IgD-negative memory B cell (primary cell): ENCODE measurements at regions not wholly inside any gene's neighbourhood (a gene's known extent, or its start where the extent isn't known, plus 50 kb on each side); places are given as distances from the start of the nearest gene placed in this dataset.
"Not testable (repeated sequence)": the region's sequence is repeated elsewhere in the genome, so short reads cannot be mapped to it uniquely, and the experiment has no call there.

ENCODE experiments used
- H3K27ac Mint-ChIP-seq, 3 donors: one replicate each; pipeline ENCODE4 v1.8.0; 2020 to 2022; ENCODE audit warnings: mild to moderate bottlenecking in 3 of 3, mixed read lengths in 3 of 3, moderate library complexity in 1 of 3
- H3K27me3 Mint-ChIP-seq: one replicate; pipeline ENCODE4 v1.8.0; 2021; ENCODE audit warnings: mixed read lengths
- H3K36me3 Mint-ChIP-seq: one replicate; pipeline ENCODE4 v1.8.0; 2020; ENCODE audit warnings: mild to moderate bottlenecking, mixed read lengths
- H3K4me1 Mint-ChIP-seq, 3 donors: one replicate each; pipeline ENCODE4 v1.8.0; 2020 to 2022; ENCODE audit warnings: mixed read lengths in 3 of 3, mild to moderate bottlenecking in 1 of 3
- H3K4me3 Mint-ChIP-seq, 4 donors: one replicate each; pipeline ENCODE4 v1.8.0; 2020 to 2022; ENCODE audit warnings: mild to moderate bottlenecking in 4 of 4, mixed read lengths in 4 of 4, moderate library complexity in 3 of 4
- H3K9me3 Mint-ChIP-seq, 3 donors: one replicate each; pipeline ENCODE4 v1.8.0; 2020 to 2021; ENCODE audit warnings: mixed read lengths in 3 of 3, mild to moderate bottlenecking in 1 of 3

DNA sequence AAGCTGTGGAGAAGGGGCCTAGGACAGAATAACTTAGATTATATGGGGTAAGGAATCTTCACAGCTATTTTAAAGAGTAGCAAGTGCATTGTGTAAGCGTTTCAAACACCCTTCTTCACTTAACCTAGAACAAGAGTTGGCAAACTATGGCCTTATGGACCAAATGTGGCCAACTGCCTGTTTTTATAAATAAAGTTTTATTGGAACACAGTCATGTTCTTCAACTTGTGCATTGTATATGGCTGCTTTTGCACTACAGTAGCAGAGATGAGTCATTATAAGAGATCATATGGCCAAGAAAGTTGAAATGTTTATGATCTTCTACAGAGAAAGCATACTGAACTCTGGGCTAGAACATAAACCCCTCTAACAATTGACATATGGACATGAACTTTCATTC, 187.8 kb downstream of the ETV1 start:
- H3K27ac Mint-ChIP-seq = no peak overlapping the region
- H3K4me3 Mint-ChIP-seq = no peak overlapping the region
- no peaks in the 10 kb centered on the region for H3K4me1 Mint-ChIP-seq
- peaks cover 0 to 13% (median 2%) of the 10 kb centered on the region in 3 donors for H3K9me3 Mint-ChIP-seq
- H3K36me3 Mint-ChIP-seq = no peaks in the 10 kb centered on the region
- peaks cover 2% of the 10 kb centered on the region for H3K27me3 Mint-ChIP-seq

DNA sequence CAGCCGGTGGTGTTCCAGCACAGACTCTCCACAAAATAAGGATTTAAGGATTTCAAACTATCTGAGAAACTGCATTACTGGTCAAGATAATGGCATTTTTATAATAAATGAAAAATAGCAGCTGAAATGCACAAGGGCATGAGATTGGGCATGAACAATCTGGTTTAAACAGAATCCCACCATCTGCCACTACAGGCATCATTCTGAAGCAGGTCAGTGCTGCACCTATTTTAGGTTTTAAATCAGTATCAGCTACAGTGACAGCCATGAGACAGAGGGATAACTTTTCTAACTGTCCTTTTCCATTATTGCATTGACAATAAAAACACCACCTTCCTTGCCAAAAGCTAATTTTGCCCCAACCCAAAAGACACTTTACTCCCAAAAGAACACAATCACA, 186.8 kb downstream of the ETV1 start:
- no peaks in the 10 kb centered on the region for H3K4me1 Mint-ChIP-seq
- no peaks in the 10 kb centered on the region for H3K36me3 Mint-ChIP-seq
- H3K27me3 Mint-ChIP-seq = peaks cover 2% of the 10 kb centered on the region
- no peak overlapping the region for H3K4me3 Mint-ChIP-seq
- H3K9me3 Mint-ChIP-seq = peaks cover 0 to 8% (median 2%) of the 10 kb centered on the region in 3 donors
- H3K27ac Mint-ChIP-seq = no peak overlapping the region

DNA sequence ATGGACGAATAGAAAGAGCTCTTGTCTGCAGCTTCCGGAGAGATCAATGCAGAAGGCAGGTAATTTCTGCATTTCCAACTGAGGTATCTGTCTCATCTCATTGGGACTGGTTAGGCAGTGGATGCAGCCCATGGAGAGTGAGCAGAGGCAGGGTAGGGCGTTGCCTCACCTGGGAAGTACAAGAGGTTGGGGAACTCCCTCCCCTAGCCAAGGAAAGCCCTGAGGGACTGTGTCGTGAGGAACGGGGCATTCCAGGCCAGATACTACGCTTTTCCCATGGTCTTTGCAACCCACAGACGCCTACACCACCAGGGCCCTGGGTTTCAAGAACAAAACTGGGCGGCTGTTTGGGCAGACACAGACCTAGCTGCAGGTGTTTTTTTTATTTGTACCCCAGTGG, 186.3 kb downstream of the ETV1 start:
- no peak overlapping the region for H3K4me3 Mint-ChIP-seq
- no peak overlapping the region for H3K27ac Mint-ChIP-seq
- H3K27me3 Mint-ChIP-seq = peaks cover 2% of the 10 kb centered on the region
- H3K4me1 Mint-ChIP-seq = no peaks in the 10 kb centered on the region
- no peaks in the 10 kb centered on the region for H3K36me3 Mint-ChIP-seq
- peaks cover 0 to 3% (median 2%) of the 10 kb centered on the region in 3 donors for H3K9me3 Mint-ChIP-seq

DNA sequence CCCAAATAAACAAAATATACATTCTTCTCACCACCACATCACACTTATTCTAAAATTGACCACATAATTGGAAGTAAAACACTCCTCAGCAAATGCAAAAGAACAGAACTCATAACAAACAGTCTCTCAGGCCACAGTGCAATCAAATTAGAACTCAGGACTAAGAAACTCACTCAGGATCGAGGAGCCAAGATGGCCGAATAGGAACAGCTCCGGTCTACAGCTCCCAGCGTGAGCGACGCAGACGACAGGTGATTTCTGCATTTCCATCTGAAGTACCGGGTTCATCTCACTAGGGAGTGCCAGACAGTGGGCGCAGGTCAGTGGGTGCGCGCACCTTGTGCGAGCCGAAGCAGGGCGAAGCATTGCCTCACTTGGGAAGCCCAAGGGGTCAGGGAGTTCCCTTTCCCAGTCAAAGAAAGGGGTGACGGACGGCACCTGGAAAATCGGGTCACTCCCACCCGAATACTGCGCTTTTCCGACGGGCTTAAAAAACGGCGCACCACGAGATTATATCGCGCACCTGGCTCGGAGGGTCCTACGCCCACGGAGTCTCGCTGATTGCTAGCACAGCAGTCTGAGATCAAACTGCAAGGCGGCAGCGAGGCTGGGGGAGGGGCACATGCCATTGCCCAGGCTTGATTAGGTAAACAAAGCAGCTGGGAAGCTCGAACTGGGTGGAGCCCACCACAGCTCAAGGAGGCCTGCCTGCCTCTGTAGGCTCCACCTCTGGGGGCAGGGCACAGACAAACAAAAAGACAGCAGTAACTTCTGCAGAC, 183.2 kb downstream of the ETV1 start:
- H3K27me3 Mint-ChIP-seq, H3K27ac Mint-ChIP-seq, H3K36me3 Mint-ChIP-seq, H3K9me3 Mint-ChIP-seq, H3K4me1 Mint-ChIP-seq, H3K4me3 Mint-ChIP-seq: not testable (repeated sequence)

DNA sequence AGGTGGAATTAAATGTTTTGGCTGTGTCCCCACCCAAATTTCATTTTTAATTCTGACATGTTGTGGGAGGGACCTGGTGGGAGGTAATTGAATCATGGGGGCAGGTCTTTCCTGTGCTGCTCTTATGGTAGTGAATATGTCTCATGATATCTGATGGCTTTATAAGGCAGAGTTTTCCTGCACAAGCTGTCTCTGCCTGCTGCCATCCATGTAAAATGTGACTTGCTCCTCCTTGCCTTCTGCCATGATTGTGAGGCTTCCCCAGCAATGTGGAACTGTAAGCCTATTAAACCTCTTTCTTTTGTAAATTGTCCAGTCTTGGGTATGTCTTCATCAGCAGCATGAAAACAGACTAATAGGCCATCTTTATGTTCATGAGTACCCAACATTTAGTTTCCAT, 172.2 kb downstream of the ETV1 start:
- H3K4me1 Mint-ChIP-seq, H3K4me3 Mint-ChIP-seq, H3K27me3 Mint-ChIP-seq, H3K36me3 Mint-ChIP-seq: not testable (repeated sequence)
- Mint-ChIP-seq H3K27ac (peak overlapping the region in 1 of 3 donors; percentile 54), H3K9me3 (peaks cover 2 to 17% (median 5%) of the 10 kb centered on the region in 3 donors)

DNA sequence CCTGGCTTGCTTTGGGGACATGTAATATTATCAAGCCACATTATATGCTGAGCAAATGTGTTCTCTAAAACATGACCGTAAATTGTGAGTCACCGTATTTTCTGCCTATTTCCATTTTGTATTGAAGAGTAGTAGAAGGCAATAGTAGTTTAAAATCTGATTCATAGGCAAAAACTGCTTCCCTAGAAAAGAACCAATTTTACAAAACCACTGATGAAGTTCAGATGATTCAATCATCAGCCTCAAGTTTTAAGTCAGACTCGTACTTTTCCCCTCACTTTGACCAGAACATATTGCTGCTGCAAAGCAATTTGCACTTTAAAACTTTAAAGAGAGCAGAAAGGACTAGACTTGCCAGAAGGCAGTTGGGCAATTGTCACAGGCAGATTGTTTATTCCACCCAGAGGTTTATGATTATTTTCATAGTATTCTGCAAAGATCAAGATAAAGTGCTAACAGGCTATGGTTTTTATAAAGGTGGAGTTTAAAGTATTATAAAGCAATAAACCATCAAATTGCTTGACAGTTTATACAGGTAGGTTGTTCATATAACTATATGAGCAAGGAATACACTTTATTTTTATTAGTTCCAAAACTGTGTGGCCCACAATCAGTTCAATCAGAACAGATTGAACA, 168.2 kb downstream of the ETV1 start:
- Mint-ChIP-seq H3K27ac (no peak overlapping the region), H3K36me3 (no peaks in the 10 kb centered on the region), H3K4me3 (no peak overlapping the region), H3K9me3 (peaks cover 2 to 26% (median 5%) of the 10 kb centered on the region in 3 donors), H3K4me1 (no peaks in the 10 kb centered on the region), H3K27me3 (no peaks in the 10 kb centered on the region)

DNA sequence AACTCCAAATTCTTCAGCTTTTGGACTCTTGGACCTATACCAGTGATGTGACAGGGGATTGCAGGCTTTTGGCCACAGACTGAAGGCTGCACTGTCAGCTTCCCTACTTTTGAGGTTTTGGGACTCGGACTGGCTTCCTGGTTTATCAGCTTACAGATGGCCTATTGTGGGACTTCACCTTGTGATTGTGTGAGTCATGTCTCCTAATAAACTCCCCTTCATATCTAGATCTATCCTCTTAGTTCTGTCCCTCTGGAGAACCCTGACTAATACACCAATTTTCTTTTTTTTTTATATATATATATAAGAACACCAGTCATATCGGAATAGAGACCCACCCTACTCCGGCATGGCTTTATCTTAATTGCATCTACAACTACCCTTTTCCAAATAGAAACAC, 166.8 kb downstream of the ETV1 start:
- Mint-ChIP-seq H3K27me3 (no peaks in the 10 kb centered on the region), H3K4me3 (no peak overlapping the region), H3K9me3 (peaks cover 1 to 17% (median 5%) of the 10 kb centered on the region in 3 donors), H3K4me1 (no peaks in the 10 kb centered on the region), H3K27ac (no peak overlapping the region), H3K36me3 (no peaks in the 10 kb centered on the region)

DNA sequence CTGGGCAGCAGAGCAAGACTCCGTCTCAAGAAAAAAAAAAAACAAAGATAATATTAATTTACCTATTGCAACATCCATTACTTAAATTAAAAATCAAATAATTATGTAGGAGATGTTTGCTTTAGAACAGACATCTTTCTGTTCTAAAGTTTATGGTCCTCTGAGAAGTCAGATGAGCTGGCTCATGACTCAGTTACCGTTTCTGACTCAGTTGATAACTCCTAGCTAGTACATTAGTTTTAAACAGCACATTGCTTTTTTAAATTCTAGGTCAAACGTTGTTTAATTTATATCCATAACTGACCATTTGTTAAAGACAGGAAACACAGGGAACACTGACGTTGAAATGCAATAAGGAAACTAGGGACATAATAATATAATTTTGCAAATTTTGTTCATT, 162.7 kb downstream of the ETV1 start:
- Mint-ChIP-seq H3K36me3 (no peaks in the 10 kb centered on the region), H3K4me3 (no peak overlapping the region), H3K27ac (no peak overlapping the region), H3K27me3 (no peaks in the 10 kb centered on the region), H3K9me3 (peaks cover 0 to 15% (median 0%) of the 10 kb centered on the region in 3 donors), H3K4me1 (no peaks in the 10 kb centered on the region)

DNA sequence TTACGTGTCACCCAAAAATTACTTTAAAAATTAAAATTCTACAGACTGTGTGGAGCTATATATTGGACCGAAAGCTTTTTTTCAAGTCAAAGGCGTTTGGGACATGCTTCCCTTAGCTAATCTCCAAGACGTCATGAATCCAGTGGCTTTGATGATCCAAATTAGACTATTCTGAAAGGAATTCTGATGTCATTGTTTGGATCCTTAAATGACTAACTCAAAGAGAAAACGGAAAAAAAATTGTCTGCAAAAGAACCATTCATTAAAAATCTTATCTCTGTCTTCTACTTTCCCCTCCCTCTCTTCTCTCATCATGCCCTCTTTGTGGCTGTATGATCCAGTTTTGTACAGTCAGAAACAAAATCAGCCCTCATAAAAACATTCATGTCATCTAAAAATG, 161.8 kb downstream of the ETV1 start:
- no peak overlapping the region for H3K27ac Mint-ChIP-seq
- H3K4me1 Mint-ChIP-seq = no peaks in the 10 kb centered on the region
- H3K36me3 Mint-ChIP-seq = no peaks in the 10 kb centered on the region
- no peak overlapping the region for H3K4me3 Mint-ChIP-seq
- no peaks in the 10 kb centered on the region for H3K27me3 Mint-ChIP-seq
- peaks cover 0 to 11% (median 0%) of the 10 kb centered on the region in 3 donors for H3K9me3 Mint-ChIP-seq

DNA sequence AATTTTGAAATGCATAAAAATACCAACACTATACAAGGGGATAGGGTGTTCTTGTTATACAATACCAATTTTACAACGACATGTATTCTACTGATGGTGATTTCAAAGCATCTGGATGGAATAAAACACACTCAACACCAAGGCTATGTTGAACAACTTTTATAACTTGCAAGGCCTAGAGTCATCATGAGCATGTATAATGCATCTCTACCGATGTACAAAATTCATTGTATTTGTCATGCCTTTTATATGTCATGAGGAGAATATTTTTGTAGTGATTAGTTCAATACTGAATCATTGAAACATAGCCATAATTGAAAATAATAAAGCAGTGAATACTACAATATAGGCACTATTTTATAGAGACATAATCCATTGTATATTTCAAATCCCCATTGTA, 160.2 kb downstream of the ETV1 start:
- peaks cover 0 to 10% (median 0%) of the 10 kb centered on the region in 3 donors for H3K9me3 Mint-ChIP-seq
- H3K27ac Mint-ChIP-seq = no peak overlapping the region
- H3K27me3 Mint-ChIP-seq = no peaks in the 10 kb centered on the region
- no peaks in the 10 kb centered on the region for H3K36me3 Mint-ChIP-seq
- H3K4me1 Mint-ChIP-seq = no peaks in the 10 kb centered on the region
- H3K4me3 Mint-ChIP-seq = no peak overlapping the region

DNA sequence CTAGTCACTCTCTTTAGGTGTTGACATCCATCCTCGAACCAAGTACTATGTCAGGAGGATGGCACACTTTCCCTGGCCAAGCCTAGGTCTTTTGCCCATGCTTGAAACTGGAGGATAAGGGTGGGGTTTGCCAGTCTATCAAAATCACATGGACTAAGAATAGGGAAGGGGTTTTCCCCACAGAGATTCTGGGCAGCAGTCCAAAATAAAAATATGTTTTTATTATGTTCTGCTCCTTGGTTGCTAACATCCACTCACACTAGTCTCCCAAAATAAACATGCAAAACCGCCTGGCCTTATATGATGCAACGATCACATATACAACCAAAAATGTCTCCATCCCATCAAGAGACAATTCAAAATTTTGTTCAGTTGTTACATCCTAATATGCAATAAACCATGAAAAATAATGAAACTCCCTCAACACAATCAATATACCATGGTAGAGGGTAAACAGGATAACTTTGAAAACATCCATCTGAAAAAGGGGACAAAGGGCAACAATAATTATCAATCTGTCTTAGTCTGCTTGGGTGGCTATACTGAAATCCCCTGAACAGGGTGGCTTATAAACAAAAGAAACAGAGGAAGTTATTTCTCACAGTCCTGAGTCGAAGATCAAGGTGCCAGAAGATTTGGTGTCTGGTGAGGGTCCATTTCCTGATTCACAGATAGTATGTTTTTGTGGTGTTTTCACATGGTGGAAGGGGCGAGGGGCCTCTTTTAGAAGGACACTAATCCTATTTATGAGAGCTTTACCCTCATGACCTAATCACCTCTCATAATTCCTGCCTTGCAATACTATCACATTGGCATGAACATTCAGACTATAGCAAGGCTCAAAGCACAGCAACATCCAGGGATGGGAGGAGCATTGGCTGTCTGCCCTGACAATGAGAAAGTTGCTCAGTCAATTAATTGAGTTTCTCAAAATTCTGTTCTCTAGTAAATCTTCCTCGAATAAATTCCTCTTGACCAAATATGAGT, 159.3 kb downstream of the ETV1 start:
- Mint-ChIP-seq H3K9me3 (peaks cover 0 to under 1% (median 0%) of the 10 kb centered on the region in 3 donors), H3K4me1 (no peaks in the 10 kb centered on the region), H3K4me3 (no peak overlapping the region), H3K27ac (no peak overlapping the region), H3K27me3 (no peaks in the 10 kb centered on the region), H3K36me3 (no peaks in the 10 kb centered on the region)

DNA sequence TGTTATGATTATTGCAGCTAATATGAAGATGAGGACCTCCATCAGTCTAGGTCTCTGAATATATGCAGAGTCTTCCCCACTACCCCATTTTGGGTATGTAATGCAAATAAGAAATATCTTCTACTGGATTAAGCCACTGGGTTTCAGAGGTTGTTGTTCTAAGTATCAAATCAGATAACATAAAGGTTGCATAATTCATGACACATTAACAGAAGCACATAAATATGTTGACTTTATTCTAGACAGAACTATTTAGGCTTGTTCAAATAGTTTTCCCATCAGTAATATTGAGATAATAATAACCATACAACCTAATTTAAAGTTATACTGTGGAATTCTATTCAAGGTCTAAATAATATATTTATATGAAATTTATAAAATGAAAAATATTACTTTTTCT, 157.1 kb downstream of the ETV1 start:
- Mint-ChIP-seq H3K4me1 (no peaks in the 10 kb centered on the region), H3K9me3 (peaks cover 0 to 1% (median 0%) of the 10 kb centered on the region in 3 donors), H3K36me3 (no peaks in the 10 kb centered on the region), H3K27ac (no peak overlapping the region), H3K4me3 (no peak overlapping the region), H3K27me3 (no peaks in the 10 kb centered on the region)

DNA sequence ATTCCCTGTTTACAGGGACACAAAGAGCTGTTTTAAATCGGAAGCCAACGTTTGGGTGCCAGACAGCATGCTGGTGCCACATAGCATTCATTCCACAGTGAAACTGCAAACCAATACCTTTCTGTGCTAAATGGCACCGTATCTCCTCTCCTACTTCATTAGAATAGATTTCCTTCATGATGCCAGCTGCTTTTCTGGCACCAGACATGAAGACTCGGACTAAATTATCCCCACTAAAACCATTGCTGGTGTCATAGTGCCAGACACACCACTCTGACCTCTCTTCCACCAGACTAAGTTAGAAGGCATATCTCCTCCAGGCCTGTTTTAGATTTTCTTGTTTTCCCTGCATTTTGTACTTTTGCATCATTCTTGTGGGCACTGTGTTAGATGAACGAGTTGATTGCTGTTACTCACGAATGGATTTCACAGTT, 155.1 kb downstream of the ETV1 start:
- no peaks in the 10 kb centered on the region for H3K36me3 Mint-ChIP-seq
- no peaks in the 10 kb centered on the region for H3K27me3 Mint-ChIP-seq
- H3K27ac Mint-ChIP-seq = no peak overlapping the region
- H3K9me3 Mint-ChIP-seq = peaks cover 0 to 1% (median 0%) of the 10 kb centered on the region in 3 donors
- no peak overlapping the region for H3K4me3 Mint-ChIP-seq
- H3K4me1 Mint-ChIP-seq = no peaks in the 10 kb centered on the region

DNA sequence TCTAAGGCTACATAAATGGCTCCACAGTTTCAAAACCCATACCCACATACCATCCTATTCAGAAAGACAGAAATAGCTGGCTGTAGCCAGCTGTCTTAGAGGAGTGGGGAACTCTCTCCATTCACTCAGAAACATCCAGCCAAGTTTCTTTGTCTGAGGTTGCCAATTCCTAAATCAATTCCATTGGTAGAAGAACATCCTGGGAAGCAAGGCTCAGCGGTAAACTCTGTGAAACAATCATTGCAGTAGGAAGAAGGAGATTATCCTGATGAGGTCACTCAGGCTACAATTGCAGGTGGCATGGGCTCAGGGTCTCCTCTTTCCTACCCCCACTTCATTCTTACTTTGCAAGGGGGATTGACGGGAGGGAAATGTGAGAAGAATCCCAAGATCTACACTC, 154.0 kb downstream of the ETV1 start:
- Mint-ChIP-seq H3K27me3 (no peaks in the 10 kb centered on the region), H3K36me3 (no peaks in the 10 kb centered on the region), H3K9me3 (peaks cover 0 to 1% (median 0%) of the 10 kb centered on the region in 3 donors), H3K27ac (no peak overlapping the region), H3K4me1 (no peaks in the 10 kb centered on the region), H3K4me3 (no peak overlapping the region)

DNA sequence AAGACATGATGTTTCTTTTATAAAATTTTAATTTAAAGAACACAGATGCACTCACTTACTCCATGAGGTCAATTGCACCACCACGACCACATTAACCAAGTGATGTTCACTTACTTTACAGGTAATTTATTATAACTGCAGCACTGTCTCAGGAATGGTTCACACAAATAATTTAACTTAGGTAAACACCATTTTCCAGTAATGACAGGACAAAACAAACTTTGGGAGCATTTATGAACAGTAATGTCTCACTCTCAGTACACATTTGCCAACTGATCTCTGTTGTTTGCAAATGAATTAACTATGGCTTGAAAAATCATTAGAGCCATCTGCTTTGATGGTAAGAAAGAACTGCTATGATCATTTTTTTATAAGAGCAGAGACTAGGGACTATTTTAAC, 150.4 kb downstream of the ETV1 start:
- Mint-ChIP-seq H3K36me3 (no peaks in the 10 kb centered on the region), H3K27me3 (no peaks in the 10 kb centered on the region), H3K4me1 (no peaks in the 10 kb centered on the region), H3K9me3 (peaks cover 0 to 4% (median 0%) of the 10 kb centered on the region in 3 donors), H3K27ac (no peak overlapping the region), H3K4me3 (no peak overlapping the region)
